ENCODE measurements at regions not wholly inside any gene's neighbourhood (a gene's known extent, or its start where the extent isn't known, plus 50 kb on each side); places are given as distances from the start of the nearest gene placed in this dataset.

DNA sequence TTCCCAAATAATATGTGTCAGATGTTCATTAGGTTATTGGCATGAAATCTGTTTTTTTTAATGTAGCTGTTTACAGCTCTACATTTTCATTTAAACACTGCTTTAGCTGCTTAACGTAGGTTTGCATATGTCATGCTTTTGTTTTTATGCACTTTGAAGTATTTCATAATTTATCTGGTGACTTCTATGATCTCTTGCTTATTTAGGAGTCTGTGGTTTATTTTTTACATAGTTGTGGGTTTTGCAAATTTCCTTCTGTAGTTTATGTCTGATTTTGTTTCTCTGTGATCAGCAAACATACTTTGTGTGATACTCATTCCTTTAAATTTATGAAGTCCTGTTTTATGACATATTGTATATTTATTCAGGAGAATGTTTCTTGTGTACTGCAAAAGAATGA is 606.5 kb upstream of the PFKP start:
- DNase-seq (ENCODE audit: low spot score) = no peak

DNA sequence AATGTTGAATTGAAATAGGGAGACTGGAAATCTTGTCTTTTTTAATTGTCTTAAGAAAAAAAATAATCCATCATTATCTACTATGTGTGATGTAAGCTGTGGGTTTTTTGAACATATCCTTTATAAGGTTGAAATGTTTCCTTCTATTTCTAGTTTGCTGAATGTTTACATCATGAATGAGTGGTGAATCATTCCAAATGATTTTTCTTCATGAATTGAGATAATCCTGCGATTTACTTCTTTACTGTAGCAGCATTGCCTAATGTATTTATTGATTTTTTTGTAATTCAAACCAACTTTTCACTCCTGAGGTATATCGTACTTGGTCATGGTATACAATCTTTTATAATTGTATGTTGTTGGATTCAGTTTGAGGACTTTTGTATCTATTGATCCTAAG is 607.6 kb upstream of the PFKP start:
- DNase-seq (ENCODE audit: low spot score) = no peak

DNA sequence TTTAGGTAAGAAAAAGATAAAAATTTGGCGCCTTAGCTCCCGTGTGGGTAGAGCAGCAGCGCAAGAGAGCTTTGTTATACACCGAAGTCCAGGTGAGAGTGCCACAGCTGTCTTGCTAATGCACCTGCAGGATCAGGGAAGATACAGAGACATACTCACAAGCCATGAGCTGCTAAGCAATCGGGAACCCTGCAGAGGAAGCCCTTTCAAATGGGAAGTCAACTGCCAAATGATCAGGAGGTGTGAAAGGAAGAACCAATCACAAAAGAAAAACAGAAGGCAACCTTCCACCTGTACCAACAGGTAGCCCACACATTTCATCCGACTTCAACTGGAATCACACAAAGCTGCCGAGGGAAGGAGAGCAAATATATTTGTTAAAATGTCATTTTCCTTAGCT is 610.5 kb upstream of the PFKP start:
- DNase-seq (ENCODE audit: low spot score) = no peak

DNA sequence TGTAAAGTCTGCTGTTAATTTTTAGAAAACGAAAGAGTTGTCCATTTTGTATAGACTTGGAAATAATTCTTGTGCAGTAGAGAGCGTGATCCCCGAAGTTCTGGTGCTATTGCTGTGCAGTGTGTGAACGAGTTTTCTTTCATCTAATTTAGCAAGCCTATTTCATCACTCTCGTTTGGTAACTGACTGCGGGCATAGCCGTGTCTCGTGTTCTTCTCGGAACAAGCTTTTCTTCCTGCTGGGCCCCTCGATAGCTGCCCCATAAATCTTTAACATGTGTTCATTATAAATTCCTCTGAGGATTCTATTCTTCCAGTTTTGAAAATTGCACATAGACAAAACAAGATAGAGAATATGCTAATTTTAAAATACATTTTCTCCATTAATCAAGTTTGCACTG is 622.0 kb upstream of the PFKP start:
- DNase-seq (ENCODE audit: low spot score) = no peak

DNA sequence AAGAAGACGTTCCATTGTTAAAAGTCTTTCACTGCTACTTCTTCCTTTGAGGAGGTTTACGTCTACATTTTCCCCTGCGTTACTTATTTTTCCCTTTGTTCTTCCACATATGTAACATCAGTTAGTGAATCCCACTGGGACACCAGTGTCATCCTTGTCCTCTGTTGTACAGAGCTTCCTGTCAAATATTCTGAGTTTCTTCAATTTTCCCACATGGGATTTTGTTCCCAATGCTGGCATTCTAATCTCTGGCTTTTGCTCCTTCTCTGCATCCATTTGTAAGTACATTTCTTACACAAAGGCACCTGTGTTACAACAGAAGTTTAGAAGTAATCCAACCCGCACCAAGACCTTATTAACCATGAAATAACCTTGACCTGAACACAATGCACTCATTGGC is 627.4 kb upstream of the PFKP start:
- DNase-seq (ENCODE audit: low spot score) = no peak

DNA sequence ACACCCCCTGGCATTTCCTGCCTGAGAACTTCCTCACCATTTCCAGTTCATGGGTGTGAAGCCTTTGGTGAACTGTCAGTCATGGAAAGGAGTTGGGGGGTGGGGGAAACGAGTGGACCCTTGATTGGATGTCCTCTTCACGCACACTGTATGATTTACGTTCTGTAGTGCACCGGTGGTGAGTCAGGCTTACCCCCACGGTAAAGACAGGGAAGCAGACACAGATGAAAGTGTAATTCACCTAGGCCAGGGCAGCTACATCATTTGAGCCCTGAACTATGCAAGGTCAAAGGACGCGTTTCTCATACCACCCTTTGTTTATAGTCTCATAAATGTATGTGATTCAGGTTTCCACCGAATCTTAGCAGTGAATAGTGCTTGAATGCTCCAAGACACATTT is 628.3 kb upstream of the PFKP start:
- DNase-seq (ENCODE audit: low spot score) = no peak

DNA sequence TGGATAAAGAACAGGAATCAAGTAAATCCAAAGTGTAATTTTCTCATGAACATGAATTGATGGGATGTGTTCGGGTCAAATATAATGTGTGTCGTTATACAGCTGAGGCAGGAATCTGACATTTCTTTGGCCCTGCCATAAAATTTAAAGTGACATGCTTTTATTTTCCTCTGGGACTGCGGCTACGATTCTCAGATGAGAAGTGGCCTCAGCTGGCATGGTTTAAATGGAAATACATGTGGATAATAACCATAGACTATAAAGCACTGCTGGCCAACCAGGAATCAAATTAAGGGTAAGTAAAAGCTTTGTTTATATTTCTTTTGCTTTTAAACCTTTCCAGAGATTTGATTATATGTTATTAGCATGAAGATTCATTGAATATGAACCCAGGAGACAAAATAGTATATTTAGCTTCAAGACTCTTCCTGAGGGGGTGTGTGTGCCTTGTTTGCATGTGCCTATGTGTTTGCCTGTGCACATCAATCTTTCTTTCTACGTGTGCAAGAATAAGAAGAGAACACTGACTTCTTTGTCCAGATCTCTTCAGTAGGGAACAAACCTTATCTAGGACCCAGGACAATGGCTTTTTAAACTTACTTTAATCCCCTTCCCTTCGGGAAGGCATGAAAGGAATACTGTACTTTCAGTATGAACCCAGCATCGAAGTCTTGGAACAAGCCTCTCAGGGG is 629.0 kb upstream of the PFKP start:
- no peak for DNase-seq (ENCODE audit: low spot score)

DNA sequence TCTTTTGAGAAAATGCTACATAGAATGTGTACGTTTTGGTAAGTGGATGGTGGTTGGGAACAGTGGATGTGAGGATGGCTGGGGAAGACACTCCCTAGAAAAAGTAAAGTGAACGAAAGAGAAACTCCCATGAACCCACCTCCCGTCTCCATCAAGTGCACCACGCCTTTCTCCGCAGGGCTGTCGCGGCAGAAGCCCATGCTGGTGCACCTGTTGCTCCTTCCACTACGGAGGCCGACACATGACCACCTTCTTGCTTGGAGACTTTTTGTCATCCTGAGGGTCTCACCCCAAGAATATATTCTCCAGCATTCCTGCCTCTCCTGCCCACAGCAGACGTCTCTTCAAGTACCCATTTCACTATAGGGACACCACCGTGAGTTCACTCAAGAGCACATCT is 630.4 kb upstream of the PFKP start:
- no peak for DNase-seq (ENCODE audit: low spot score)

DNA sequence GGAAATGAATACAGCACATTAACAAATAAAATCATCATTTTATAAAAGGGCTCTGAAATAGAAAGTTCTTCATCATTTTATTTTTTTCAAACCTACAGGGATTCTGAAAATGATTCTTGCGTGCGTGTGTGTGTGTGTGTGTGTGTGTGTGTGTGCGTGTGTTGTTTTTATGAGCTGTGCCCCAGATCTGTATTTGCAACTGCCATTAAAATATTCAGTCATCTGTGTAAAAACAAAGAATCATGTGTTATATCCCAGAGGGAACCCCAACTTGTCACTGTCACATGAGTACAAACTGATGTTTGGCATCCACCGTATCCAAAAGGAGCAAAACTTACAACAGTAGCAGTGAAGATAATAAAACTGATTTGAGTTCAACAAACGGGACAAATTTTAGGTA is 635.4 kb upstream of the PFKP start:
- no peak for DNase-seq (ENCODE audit: low spot score)

DNA sequence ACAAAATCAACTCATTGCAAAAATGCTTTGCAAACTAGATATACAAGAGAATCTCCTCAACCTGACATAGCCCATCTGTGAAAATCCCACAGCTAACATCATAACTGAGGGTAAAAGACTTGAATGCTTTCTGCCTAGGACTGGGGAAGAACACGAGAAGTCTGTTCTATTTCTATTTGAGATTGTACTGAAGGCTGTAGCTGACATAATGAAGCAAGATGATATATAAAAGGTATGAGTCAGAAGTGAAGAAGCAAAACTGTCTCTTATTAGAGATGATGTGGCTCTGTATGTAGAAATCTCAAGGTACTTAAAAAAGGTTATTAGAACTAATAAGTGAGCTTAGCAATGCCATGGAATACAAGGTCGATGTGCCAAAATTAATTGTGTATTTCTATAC is 639.9 kb upstream of the PFKP start:
- DNase-seq (ENCODE audit: low spot score) = no peak

DNA sequence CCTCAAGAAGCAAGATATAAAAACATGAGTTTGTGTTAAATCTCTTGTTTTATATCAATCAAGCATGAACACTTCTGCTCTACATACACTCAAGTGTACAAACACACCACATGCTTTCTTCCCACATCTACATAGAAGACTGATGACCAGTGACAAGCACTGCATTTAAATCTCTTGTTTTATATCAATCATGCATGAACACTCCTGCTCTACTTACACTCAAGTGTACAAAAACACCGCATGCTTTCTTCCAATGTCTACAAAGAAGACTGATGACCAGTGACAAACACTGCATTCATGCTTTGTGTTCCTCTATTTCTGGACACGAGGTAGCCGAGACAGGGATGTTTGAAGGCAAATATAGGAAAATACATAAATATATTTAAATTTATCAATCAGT is 642.0 kb upstream of the PFKP start:
- DNase-seq (ENCODE audit: low spot score) = no peak

DNA sequence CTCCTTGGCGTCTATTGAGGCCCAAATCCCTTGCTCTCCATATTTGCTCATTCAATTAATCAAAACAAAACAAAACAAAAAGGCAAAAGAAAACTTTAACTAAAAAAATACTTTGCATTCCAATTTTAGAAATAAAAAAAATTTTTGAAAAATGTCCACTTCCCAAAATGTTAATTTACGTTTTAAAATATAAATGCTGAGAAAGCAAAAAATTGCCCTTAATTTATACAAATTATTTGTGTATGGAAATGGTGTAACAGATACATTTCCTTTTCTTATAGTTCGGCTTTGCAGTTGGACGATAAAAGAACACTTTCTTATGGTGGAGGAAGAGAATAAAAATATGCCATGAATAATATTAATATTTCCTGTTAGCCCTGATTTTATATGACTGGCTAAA is 652.8 kb upstream of the PFKP start:
- no peak for DNase-seq (ENCODE audit: low spot score)

DNA sequence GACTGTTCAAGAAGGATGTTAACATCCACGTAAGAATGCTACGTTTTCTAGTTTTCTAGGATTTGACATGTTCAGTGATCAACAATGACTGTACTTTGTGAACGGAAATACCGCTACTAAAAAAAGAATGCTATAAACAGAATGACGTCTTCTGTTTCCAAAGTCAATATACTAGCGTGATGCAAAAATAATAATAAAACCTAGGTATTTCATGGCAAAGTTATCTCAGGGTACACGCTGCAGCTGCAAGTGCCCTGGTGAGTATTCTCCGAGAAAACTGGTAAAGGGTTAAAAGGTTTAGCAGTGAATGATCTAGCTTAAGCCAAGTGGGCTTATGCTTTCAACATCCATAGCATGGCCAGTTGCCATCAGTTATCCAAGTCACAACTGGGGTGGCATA is 653.3 kb upstream of the PFKP start:
- no peak for DNase-seq (ENCODE audit: low spot score)

DNA sequence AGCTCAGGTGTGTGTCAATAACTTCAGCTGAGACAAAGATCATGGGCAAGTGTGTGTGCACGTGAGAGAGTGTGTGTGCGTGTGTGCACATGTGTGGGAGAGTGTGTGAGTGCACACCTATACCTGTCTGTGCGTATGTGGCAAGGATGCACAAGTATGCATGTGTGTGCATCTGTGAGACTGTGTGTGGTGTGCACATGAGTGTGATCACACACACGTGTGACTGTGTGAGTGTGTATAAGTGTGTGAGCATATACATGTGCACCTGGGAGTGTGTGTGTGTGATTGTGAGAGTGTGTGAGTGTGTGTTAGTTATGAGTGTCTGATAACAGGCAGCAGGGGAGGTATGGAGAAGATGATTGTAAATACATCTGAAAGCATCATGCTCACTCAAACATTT is 657.3 kb upstream of the PFKP start:
- DNase-seq (ENCODE audit: low spot score) = no peak

DNA sequence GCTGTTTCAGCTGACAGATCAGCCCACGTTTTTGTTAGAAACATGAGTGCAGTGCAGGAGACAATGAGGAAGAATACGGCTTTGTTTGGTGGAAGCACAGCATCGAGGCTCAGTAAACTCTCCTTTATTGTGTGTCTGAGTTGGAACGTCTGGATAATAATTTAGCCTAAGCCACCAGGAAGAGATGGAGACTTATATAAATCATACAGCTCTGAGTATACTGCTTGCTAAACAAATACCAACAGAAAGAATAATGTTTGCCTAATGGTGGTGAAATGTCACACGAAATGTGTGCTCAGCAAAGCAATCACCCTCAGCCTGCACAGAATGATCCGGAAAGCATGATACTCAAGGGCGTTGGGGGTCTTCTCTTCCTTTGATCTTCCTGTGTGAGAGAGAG is 664.1 kb upstream of the ADARB2 start:
- DNase-seq (ENCODE audit: low spot score) = no peak

DNA sequence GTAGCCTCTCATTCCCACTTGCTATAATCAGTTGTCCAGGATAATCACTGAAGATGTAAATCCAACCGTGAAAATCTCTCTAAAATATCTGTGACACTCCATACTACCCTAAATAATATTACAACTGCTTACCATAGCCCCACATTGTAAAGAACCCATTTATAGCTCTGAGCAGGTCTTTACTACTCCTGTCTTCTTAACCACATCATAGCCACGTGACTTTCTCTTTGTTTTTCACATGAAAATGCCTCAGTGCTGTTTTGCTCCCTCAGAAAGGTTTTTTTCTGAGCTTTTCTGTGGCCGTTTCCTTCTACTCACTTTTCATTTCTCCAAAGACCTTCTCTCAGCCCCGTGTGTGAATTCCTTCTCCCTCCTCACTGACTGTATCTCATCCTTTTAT is 662.2 kb upstream of the ADARB2 start:
- no peak for DNase-seq (ENCODE audit: low spot score)

DNA sequence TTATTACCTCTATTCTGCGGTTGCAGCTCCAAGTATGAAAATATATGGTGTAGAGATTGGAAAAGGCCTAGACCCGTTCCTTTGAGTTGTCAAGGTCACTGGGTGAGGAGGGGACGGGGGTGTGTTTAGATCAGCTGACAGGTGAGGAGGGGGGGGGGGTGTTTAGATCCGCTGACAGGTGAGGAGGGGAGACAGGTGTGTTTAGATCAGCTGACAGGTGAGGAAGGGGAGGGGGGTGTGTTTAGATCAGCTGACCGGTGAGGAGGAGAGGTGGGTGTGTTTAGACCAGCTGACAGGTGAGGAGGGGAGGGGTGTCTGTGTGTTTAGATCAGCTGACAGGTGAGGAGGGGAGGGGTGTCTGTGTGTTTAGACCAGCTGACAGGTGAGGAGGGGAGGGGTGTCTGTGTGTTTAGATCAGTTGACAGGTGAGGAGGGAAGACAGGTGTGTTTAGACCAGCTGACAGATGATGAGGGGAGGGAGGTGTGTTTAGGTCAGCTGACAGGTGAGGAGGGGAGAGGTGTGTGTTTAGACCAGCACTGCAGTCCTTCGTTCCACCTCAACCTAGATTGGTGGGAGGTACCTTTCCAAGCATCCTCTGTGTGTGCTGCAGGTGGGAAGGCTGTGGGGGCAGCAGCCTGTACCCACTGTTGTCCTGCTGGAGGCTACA is 655.0 kb upstream of the ADARB2 start:
- DNase-seq (ENCODE audit: low spot score) = no peak

DNA sequence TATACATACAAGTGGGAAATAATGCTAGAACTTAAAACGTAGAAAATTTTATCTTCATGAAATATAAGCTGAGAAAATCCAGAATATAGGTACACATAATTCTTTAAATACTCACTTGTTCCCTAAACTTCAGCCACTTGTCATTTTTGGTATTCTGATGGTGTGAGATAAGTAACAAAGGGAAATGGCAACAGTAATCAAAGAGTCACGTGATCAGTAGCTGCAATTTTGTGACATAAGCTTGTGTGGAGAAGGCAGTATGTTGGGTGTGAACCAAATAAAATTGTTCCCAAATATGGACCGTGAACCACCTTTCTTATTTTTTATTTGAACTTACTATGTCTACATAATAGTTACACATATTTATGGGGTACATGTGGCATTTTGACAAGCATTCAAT is 650.3 kb upstream of the ADARB2 start:
- DNase-seq (ENCODE audit: low spot score) = no peak

DNA sequence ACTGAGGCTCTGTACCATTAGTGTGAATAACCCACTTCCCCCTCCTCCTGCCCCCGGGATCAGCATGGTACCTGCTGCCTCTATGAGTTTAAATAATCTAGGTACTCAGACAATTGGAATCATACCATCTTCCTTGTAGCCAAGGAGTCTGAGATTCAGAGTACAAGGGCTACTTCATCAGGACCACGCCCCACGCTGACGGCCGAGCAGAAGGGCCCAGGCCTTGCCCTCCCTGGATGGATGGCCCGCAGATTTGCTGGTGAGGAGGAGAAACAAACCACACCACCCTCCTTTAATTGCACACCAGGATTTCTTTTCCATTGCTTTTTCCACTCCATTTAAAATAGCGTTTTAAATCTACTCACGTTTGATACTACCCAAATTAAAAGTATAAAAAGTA is 649.9 kb upstream of the ADARB2 start:
- DNase-seq (ENCODE audit: low spot score) = no peak

DNA sequence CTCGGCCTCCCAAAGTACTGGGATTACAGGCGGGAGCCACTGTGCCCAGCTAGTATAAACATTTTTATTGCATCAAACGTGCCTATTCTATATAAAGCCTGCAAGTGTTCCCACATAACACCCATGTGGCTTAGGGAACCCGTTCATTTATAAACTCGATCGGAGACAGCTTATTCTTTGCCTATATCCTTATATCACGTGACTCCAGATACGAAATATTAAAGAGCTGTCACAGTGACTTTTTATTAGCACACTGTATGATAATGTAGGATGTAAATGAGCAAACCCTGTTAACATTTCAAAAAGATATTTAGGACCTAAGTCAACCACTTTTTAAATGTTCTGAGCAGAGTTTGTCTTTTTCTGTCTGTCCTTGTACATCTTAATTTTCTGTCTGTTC is 642.9 kb upstream of the ADARB2 start:
- DNase-seq (ENCODE audit: low spot score) = no peak

DNA sequence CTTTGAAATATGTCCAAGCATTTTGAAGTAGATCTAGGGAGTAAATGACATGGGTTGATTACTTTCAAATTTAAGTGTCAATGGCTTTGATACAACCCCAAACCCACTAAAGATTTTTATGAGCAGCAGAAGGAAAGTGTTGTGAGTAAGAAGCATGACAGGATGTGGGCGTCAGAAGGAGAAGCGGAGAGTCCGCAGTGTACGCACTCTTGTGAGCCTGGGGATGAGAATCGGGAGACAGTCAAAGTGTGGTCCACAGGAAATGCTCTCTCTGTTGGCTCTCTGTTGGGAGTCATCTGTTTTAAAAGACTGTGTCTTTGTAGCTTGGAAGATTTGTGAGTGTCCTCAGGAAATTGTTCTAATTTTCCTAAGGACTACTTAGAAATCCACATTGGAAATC is 629.8 kb upstream of the ADARB2 start:
- DNase-seq (ENCODE audit: low spot score) = no peak

DNA sequence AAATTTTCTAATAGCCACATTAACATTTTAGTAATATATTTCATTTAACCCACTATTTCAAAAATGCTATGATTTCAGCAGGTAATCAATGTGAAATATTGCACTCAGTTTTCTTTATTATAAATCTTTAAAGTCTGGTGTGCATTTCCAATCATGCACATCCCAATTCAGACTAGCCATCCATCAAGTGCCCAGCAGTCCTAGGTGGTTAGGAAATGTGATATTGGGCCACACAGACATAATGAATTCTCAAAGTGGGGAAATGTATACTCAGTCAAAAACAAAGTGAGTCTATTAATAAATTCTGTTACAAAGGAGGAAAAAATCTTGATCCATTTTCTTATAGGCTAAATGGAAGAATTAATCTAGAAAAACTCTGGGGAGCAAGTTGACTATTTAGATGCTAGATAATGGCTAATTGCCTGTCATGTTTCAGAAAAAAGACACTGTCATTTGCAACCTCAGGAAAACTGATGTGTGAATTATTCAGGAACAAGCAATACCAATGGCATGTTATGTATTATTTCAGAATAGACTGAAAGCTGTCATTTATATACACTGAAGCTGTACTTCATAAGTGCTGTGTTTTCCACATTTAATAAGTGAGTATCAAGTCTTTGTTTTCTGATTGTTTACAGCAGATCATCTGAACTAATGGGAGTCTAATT is 629.1 kb upstream of the ADARB2 start:
- DNase-seq (ENCODE audit: low spot score) = no peak

DNA sequence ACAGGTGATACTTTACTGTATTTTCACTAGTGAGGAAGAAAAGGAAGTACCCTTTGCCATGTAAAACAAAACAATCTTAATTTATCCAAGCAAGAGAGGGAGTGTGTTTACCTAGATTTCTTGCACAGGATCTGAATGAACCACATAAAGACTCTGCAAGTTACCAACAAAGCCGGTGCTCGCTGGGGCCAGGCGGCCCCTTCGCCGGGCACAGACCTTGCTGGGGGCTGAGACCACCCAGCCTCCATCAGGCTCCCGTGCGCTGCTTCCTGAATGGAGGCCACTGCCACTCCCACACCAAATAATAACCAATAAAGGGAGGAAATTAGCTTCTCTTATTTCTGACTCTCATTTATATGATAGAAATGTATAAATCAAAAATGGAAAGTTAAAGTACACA is 625.0 kb upstream of the ADARB2 start:
- no peak for DNase-seq (ENCODE audit: low spot score)

All from SK-N-DZ (cell line).